Fibroblast of gingiva (primary cell): ENCODE measurements at regions not wholly inside any gene's neighbourhood (a gene's known extent, or its start where the extent isn't known, plus 50 kb on each side); places are given as distances from the start of the nearest gene placed in this dataset.
"Not testable (repeated sequence)": the region's sequence is repeated elsewhere in the genome, so short reads cannot be mapped to it uniquely, and the experiment has no call there.

Experiments
- DNase-seq: peaks from one replicate; pipeline ENCODE4 v3.0.0-alpha.2; 2011; ENCODE audit warnings: low read depth

- peak; percentile 46 for DNase-seq
These were observed 1398.0 kb upstream of the NXPH2 start for GRCh38 chr2:140178234-140178633.

GRCh38 chr2:140177086-140177485, 1396.9 kb upstream of the NXPH2 start:
- DNase-seq, result no peak

- DNase-seq, result no peak
These were observed 1393.6 kb upstream of the NXPH2 start for GRCh38 chr2:140173790-140174189.

- peak; percentile 14 for DNase-seq
These were observed 1384.3 kb upstream of the NXPH2 start for GRCh38 chr2:140164449-140164848.

- DNase-seq, result no peak
These were observed 1378.1 kb upstream of the NXPH2 start for GRCh38 chr2:140158259-140158658.

GRCh38 chr2:140157816-140158215, 1377.6 kb upstream of the NXPH2 start:
- DNase-seq, result no peak

- peak; percentile 11 for DNase-seq
These were observed 1374.5 kb upstream of the NXPH2 start for GRCh38 chr2:140154706-140155105.

- DNase-seq, result no peak
These were observed 1374.1 kb upstream of the NXPH2 start for GRCh38 chr2:140154271-140154670.

- DNase-seq, result no peak
These were observed 1364.4 kb upstream of the NXPH2 start for GRCh38 chr2:140144611-140145010.

GRCh38 chr2:140138736-140139135, 1358.5 kb upstream of the NXPH2 start:
- DNase-seq, result no peak

- no peak for DNase-seq
These were observed 1356.7 kb upstream of the NXPH2 start for GRCh38 chr2:140136861-140137260.

GRCh38 chr2:140136366-140136765, 1356.2 kb upstream of the NXPH2 start:
- DNase-seq, result no peak

- no peak for DNase-seq
These were observed 1348.7 kb upstream of the NXPH2 start for GRCh38 chr2:140128909-140129308.

- DNase-seq, result peak; percentile 75
These were observed 1341.8 kb upstream of the NXPH2 start for GRCh38 chr2:140122001-140122400.

- no peak for DNase-seq
These were observed 1337.2 kb upstream of the NXPH2 start for GRCh38 chr2:140117386-140117785.

- no peak for DNase-seq
These were observed 1328.7 kb upstream of the NXPH2 start for GRCh38 chr2:140108706-140109475.

GRCh38 chr2:140091926-140092325, 1311.7 kb upstream of the NXPH2 start:
- no peak for DNase-seq

- peak; percentile 16 for DNase-seq
These were observed 1306.8 kb upstream of the NXPH2 start for GRCh38 chr2:140086964-140087363.

- DNase-seq, result no peak
These were observed 1305.5 kb upstream of the NXPH2 start for GRCh38 chr2:140085674-140086073.

GRCh38 chr2:140079038-140079437, 1298.8 kb upstream of the NXPH2 start:
- DNase-seq, result no peak

- DNase-seq, result no peak
These were observed 1296.0 kb upstream of the NXPH2 start for GRCh38 chr2:140076164-140076563.

- not testable (repeated sequence) for DNase-seq
These were observed 1293.6 kb upstream of the NXPH2 start for GRCh38 chr2:140073763-140074162.

GRCh38 chr2:140067661-140068060, 1287.5 kb upstream of the NXPH2 start:
- DNase-seq, result no peak

- DNase-seq, result no peak
These were observed 1284.1 kb upstream of the NXPH2 start for GRCh38 chr2:140064243-140064642.
